MM.1S (cell line): ENCODE measurements at regions not wholly inside any gene's neighbourhood (a gene's known extent, or its start where the extent isn't known, plus 50 kb on each side); places are given as distances from the start of the nearest gene placed in this dataset.

ENCODE experiments used
- CTCF ChIP-seq: fragments of 300-600 bp; sonication (generic); IDR thresholded peaks from 2 replicates; pipeline ENCODE4 v1.5.1; 2016; ENCODE audit warnings: antibody characterized with exemption, low read length, mixed read lengths
- EZH2 ChIP-seq: fragments of 300-600 bp; sonication (generic); optimal IDR thresholded peaks from 2 replicates; pipeline ENCODE3; 2017; ENCODE audit warnings: low read depth, mild to moderate bottlenecking, antibody characterized with exemption, low read length, mixed read lengths
- EZH2phosphoT487 ChIP-seq: fragments of 300-600 bp; sonication (generic); IDR thresholded peaks from 2 replicates; pipeline ENCODE4 v1.6.1; 2018; ENCODE audit warnings: antibody characterized with exemption, low read length

- no peak for TF ChIP-seq CTCF
- TF ChIP-seq EZH2, result no peak
- no peak for TF ChIP-seq EZH2phosphoT487
These were observed 55.4 kb upstream of the INHBA start for GRCh38 chr7:41758321-41758720.
